Pulmonary artery endothelial cell (primary cell): ENCODE measurements at regions not wholly inside any gene's neighbourhood (a gene's known extent, or its start where the extent isn't known, plus 50 kb on each side); places are given as distances from the start of the nearest gene placed in this dataset.

Source experiments
- DNase-seq: peaks from one replicate; pipeline ENCODE4 v3.0.0-alpha.2; 2011; ENCODE audit warnings: low read depth, low spot score

DNA sequence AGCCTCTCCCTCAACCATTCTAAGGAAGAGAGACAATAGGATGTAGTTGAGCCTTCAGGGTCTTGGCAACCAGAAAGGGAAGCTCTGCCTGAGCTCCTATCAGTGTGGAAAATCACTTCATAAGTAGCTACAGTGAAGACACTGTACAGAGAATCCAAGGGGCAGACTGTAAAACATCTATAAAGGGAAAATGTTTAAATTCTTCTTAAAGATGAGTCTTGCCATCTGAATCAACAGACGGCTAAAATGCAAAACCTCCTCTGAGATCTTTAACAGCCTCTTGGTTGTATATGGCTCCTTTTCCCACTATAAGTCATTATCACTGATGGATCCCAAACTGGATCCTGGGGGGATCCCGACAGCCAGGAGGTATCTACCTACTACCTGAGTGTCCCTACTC lies 239.2 kb upstream of the SOX9 start:
- DNase-seq = no peak

DNA sequence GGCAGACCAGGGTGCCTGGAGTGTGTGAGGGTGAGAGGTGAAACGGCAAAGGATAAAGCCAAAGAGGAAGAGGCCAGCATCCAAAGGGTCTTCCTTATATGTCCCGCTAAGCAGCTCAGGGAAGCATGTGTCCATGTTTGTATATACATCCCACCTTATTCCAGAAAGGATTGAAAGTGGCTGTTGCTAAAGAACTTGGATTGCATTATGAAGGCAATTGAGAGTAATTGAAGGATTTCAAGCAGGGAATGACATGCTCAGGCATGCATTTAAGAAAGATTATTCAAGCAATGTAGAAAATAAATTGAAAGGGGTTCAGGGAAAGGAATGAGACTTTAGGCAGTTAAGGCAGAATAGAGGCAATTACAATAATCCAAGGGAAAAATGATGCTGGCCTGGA lies 237.6 kb upstream of the SOX9 start:
- no peak for DNase-seq

DNA sequence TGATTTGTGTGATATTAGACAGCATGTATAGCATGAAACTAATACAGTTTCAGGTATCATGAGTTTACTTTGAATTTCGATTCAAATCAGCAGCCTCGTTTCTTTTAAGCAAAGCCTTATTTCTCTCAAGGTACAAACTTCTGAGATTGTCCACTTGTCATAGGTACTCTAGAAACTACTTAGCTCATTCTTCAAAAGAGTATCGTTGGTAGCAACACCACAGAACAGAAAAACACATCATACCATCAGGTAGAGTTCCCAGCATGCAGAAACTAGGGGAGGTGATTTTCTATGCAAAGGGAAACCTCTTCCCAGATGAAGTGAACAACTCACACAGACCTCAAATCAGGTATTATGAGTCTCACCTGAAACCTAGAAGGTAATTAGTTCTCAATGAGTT lies 237.0 kb upstream of the SOX9 start:
- no peak for DNase-seq

DNA sequence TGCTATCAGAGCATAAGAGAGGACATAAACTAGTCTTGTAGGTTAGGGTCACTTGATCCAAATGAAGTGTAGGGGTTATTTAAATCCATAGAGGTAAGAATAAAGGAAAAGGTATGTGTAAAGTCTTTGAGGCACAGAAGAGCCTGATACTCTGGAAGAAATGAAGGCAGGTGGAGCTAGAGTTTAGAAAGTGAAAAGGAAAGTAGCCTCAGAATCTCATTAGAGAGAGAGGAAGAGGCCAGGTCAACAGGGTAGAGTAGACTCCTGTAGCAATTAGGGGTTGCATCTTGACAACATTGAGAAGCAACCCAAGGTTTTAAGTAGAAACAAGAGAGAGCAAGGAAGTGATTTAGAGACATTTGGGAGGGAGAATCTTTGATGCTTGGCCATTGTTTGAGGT lies 235.2 kb upstream of the SOX9 start:
- DNase-seq = no peak

DNA sequence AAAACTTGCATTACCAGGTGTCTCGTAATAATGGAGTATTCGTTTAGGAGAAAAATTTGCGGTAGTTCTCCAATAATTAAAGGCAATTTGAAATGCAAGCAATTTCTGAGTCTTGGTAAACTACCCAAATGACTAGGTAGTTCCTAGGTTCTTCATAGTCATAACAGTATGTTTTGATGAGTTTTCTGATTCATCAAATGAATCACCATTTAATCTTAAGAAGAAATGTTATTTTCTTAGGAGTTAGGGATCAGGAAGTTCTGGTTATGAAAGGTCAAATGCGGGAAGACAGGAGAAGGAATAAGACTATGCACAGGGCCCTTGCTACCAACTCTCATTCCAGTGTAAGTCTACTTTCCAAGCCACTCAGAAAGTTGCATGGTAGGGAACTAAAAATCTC lies 221.5 kb upstream of the SOX9 start:
- no peak for DNase-seq

DNA sequence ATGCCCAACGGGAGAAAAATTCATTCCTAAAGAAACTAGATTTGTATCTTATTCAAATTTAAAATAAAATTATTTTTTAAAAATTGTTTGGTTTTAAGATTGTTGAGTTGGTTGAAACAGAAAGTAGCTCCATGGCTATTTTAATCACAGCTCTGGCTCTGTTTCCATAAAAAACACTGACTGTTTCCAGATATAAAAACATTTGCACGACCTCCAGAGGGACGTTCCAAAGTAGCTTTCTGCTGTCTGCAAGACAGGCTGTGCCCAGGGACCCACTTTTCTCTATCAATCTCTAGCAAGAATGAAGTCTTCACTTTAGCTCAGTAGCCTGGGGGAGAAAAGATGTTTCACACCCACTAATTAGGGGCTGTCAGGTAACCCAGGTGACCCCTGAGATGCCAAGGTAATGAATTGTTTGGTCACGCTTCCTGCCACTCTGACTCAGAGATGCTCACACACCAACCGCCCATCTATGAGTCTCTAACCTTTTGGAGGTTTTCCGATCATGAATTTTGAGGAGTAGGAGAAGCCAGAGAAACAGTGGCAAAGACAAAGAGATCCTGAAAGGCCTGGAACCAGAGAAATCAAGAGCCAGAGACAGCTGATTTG lies 220.1 kb upstream of the SOX9 start:
- DNase-seq = no peak

DNA sequence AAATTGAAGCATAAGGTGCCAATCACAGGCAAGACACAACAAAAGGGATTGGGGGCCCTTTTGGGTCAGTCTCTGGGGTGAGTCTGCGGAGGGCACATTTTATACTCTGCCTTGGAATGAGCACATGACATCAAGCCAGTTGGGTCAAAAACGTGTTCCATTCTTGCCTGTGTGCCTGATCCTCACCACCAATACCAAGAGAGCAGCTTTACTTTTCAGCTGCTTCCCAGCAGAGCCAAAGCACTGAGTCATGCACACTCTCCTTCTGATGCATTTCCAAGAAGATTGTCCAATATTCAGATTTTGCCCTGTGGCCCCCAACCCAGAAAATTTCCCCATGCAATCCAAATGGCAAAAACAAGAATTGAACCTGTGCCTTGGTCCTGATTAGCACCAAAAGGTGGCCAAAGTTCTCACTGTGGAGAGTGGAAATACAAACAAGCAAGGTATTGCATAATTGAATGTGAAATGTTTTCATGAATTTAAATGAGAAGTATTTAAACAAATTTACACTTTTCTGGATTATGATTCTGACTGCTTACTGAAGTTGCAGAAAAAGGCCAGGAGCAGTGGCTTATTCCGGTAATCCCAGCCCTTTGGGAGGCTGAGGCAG lies 217.8 kb upstream of the SOX9 start:
- DNase-seq = no peak

DNA sequence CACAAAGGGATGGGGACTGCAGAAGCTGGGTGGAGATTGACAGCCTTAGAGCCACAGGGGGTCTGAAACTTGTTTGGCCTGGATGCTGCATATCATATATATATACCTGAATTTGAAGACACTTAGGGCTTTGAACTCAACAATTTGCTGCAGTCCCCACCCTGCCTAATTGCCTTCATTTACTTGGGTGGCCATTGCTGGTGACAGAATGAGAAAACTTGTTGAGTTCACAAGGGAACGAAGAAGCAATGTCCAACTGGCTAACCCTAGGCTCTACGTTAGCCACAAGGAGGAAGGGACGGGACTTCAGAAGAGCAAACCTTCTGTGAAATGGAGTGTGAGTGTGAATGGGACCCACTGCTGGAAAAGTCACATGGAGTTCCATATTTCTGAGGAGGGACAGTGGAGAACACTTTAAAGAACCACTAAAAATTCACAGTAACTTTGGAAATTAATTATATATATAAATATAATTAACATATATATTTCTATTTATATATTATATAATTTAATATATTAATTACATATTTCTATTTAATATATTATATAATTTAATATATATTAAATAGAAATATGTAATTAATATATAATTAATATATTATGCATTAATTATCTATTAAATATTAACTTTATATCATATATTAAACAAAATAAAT lies 215.3 kb upstream of the SOX9 start:
- no peak for DNase-seq

DNA sequence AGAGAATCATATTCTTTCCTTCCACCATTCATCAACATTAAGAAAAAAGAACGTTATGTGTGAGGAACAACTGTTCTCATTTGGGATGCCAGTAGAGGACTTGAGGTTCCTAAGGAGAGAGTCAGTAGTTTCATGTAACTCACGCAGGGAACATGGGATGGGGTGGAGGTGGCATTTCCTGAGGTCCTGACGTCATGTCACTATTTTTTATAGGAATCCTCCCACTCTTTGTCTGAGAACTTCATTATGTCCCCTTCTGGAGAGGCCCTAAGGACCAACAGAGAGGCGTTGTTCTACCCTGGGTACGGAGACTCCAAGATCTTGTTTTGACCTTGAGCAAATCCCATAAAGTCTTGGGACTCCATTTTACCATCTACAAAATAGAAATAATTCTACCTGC lies 211.7 kb upstream of the SOX9 start:
- DNase-seq = no peak

DNA sequence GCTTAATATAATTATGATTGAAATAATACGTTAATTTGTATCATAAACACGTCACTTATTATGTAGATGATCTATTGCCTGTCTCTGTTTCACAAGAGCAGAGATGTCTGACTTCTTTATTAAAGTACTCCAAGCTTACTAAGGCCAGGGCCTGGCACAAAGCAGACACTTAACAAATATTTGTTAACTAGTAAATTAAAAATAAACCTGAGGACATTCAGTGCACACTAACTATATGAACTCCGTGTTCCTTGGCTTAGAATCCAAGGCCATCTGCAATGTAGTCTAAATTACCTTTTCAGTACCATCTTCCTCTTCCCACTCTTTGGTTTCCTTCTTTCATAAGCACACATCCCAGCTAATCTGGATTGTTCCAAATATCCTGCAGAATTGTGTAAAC lies 210.8 kb upstream of the SOX9 start:
- DNase-seq = no peak

DNA sequence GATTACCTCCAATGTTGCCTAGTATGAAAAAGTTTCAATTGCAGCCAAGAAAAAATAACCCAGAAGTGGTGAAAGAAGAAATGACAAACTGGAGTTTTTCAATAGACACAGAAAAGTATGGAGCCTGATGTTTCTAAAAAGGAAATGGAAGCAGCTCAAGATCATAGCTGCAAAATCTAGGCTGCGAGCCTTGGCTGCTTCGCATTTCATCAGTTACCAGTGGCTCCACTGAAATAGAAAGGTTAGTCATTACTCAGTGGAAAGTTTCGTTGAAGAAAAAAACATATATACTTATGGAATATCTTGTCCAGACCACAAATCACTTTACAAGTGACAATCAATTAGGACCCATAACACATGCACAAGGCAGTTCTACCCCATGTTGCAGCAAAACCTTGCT lies 206.8 kb upstream of the SOX9 start:
- no peak for DNase-seq

DNA sequence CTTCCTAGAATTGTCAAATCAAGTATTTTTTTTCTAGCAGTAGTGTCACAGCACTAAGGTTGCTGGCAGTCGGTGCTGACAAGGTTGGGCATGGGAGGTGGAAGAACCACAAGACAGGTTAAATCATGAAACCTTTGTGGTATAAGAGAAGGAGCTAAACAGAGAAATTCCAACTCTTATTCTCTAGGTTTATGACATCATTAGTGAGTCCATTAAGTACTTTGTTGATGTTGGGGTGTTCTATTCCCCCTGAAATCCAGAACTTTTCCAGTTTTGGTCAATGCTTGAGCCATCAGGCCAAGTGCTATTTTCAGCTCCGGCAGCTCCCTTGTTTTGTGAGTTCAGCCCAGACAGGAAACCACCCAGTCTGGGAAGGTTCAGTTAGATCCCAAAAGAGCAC lies 206.0 kb upstream of the SOX9 start:
- DNase-seq = no peak

DNA sequence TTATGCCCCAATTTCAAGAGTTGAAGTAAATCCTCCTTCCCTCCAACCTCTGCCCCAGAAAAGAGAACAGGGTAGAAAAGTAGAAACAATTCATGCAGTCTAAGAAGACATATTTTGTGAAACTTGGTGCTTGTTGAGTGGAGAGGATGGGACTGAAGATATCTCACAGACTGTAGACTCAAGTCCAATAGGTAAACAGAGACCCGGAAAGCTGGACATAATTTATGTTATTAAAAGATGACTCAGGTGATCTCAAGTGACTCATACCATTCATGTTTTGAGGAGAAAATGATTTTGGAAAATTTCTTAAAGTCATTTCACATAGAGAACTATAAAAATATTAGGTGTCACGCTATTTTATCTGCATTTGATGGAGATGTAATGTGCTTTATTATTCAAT lies 203.1 kb upstream of the SOX9 start:
- no peak for DNase-seq

DNA sequence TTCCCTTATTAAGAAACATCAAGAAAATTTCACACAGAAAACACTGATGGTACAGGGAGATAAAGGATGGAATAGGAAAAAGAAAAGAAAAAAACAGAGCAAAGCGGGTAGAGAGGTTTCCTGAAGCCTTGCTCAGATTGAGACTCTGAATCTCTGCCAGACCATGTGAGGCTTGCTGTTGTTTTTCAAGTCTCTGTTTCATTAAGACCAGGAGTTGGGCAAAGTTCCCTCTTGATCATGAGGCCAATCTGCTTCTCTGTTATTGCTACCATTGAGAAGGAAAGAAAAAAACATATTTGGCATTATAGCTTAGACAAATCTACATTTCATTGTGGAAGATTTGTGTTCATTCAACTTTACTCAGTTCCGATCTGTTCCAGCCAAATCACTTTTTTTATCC lies 201.6 kb upstream of the SOX9 start:
- DNase-seq = no peak

DNA sequence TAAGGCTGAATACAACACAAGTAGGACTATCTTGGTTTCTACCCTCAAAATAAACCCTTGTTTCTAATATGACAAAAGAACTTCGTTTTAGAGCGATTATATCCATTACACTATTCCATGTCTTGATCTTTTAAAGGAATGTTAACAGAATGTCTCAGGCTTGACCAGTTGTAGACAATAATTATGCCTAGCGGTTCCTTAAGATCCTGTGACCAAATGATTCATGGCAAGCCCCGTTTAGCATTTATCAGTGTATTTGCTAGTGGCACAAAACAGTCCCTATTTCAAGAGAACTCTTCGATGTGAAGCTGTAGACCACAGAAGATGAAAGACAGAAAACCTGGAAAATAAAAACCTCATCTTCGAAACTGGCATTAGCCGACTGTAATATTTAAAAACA lies 200.9 kb upstream of the SOX9 start:
- DNase-seq = no peak

DNA sequence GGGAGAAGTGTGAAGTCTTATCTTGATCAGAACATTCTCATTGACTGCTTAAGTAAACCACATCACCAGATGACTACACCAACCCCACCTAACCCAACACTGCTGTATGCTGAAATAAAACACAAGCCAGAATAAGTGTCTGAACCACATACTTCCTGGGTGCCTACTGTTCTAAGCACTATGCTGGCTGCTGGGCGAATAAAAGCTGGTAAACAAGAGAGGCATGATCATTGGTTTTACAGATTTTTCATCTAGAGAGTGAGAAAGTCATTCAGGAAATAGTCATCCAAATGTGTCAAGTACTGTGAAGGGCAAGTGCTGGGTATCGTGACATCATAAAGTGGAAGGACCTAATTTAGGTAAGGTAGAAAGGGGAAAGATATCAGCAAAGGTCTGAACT lies 199.0 kb upstream of the SOX9 start:
- DNase-seq = no peak

DNA sequence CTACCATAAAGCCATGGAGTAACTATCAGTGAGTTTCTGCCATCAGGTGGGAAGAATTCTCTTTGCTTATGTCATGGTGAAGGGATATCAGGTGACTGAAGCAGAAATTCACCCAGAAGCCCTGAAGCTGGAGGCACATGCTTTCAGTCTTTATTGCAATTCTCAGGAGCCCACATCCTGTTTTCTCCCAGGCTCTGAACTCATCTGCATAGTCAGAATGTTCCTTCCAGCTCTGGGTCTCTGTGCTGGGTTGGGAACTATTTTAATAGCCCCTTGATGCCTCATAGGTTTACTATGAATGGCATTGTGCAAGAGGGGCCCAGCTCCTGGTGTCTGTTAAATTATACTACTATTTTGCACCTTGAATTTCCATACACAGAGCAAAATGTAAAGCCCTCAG lies 198.4 kb upstream of the SOX9 start:
- DNase-seq = no peak

DNA sequence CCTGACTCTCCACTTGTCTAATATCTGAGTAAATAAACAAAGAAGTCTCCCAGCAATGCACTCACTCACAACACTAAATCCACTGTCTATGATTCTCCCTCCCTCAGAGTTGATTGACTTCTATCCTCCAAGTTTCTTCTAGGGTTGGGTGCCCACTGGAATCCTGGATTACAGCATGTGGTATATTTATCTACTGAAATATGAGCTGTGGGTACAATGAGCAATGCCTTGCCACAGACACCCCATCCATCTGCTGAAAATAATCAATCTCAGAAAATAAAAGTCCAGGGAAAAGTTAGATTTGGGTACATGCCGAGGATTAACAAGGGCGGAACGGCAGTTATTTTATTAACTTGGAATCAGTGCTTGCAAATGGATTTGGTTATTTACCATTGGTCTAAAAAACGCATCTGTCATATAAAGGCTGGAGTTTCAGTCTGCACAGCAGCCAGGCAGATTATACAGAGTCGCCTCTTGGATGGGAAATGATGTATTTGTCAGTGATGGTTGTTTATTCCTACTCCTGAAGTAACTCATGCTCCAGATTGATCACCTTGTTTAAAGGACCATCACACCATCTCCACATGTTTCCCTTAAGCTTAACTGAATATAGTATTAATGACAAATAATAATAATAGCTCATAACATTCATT lies 193.9 kb upstream of the SOX9 start:
- no peak for DNase-seq

DNA sequence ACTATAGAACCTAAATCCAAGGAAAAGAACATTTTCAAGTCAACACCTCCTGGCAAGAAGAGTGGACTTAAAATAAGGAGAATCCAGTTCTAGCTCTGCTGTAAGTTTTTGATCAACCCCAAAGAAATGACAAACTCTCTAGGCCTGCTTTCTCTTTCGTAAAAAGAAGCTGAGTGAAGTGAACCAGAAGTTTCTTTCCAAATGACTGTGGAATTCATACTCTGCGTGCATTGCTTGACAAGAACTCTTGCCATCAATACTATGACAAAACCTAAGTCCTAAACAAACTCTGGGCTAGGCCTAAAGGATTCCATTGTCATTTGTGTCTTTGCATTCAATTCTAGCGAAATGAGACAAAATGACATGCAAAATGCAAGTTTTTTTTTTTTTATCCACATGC lies 187.5 kb upstream of the SOX9 start:
- DNase-seq = no peak

DNA sequence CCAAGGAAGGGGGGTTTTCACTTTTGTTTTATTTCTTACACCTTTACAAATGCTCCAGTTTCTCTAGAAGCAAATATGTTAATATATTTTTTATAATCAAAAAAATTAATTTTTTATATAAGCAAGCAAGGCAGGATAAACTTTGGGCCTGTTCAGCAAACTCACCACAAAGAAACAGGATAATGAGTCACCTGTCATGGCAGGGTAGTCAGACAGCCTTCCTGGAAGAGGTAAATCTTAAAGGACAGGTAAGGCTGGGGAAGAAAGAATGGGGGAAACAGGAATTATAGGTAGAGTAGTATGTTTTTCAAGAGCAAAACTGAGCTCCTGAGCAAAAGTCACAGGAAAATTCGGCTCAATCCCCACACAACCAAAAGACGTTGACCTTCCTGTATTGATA lies 186.3 kb upstream of the SOX9 start:
- no peak for DNase-seq

DNA sequence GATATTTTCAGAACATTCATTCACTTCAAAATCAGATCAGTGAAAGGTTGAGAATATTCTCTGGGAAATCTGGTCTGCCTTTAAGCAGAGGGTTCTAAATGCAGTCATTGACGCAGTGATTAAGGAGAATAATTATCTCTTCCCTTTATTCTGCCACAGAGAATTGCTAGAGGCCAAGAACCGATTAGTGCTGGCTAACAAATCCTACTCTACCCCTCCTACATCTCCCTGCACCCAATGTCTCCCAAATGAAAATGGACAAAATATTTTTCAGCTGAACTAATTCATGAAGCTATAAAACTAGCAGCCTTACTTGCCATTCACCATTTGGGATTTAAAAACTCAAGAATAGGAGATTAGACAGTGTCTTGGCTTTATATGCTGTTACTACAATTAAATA lies 185.5 kb upstream of the SOX9 start:
- DNase-seq = no peak

DNA sequence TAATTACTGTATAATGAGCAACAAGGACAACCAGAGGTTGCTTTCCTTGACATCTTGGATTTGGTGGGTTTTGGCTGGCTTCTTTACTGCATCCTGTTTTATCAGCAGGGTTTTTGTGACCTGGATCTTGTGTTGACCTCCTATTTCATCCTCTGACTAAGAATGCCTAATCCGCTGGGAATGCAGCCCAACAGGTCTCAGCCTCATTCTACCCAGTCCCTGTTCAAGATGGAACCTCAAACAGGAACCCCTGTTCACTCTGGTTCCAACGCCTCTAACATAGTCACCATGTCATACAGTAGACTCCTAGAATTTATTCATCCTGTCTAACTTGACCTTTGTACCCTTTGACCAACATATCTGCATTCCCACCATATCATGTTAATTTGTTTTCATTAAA lies 183.8 kb upstream of the SOX9 start:
- no peak for DNase-seq

DNA sequence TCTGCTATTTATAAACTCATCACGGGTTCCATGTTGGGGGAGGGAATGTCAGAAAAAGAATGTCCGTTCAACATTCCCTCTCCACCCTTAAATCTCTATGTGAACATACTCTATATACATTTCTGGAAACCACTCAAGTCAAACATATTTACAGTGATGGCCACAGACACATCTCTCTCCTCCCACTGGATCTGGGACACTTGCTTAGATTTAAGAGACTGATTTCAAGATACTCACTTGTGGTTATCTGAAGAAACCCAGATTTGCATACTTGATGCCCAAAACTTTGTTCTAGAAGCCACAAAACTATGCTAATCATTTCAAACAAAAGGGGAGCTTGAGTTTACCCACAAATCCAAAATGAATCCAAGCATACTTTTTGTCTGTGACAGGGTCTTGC lies 182.9 kb upstream of the SOX9 start:
- no peak for DNase-seq
